ENCODE measurements at regions not wholly inside any gene's neighbourhood (a gene's known extent, or its start where the extent isn't known, plus 50 kb on each side); places are given as distances from the start of the nearest gene placed in this dataset.

DNA sequence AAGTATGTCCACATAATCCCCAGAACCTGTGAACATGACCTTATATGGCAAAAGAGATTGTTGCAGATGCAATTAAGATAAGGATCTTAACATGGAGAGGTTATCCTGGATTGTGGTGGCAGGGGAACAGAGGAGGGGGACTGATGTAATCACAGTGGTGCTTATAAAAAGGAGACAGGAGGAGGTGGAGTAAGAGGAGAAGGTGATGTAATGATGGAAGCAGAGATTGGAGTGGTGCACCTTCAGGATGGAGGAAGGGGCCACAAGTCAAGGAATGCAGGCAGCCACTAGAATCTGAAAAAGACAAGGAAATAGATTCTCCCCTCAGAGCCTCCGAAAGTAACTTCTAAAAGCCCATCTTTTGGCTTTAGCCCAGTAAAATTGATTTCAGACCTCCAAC is 388.4 kb downstream of the BCOR start:
- Histone ChIP-seq H3K4me1 (replicated peaks in 1 of 2; ENCODE audit: control insufficient read depth in 2 of 2, insufficient read depth in 2 of 2, low read length in 2 of 2) (no peaks in the 10 kb centered on the region; a peak in 1 of 5 replicates), H3K9ac (ENCODE audit: insufficient read depth in 1 of 2, low read depth in 2 of 2, low read length in 2 of 2) (no peak overlapping the region), H3K27me3 (ENCODE audit: control insufficient read depth in 2 of 2, insufficient read depth in 2 of 2, low read length in 2 of 2) (no peaks in the 10 kb centered on the region), H3K27ac (ENCODE audit: extremely low read depth, low read depth, low read length) (no peak overlapping the region), H2AFZ (ENCODE audit: low read depth, low read length) (no peak overlapping the region), H3K4me3 (no peak overlapping the region), H3K4me2 (ENCODE audit: insufficient read depth, low read length) (no peak overlapping the region), H4K20me1 (replicated peaks; ENCODE audit: control insufficient read depth, insufficient read depth, low read length) (no peaks in the 10 kb centered on the region), H3K36me3 (ENCODE audit: control insufficient read depth, insufficient read depth, low read length) (no peaks in the 10 kb centered on the region), H3K9me3 (replicated peaks; ENCODE audit: control insufficient read depth, insufficient read depth, low read depth, low read length) (no peaks in the 10 kb centered on the region), H3K79me2 (ENCODE audit: control insufficient read depth, insufficient read depth, low read length) (no peaks in the 10 kb centered on the region), H3K9me1 (ENCODE audit: control insufficient read depth, insufficient read depth, low read length) (no peaks in the 10 kb centered on the region)
- ChIA-PET POLR2A (no interaction called here), CTCF (ENCODE audit: low intra/inter-chr PET ratio) (no interaction called here)
- no peak for ATAC-seq
- in situ Hi-C loops (cut with MboI) (no loop called here), intact Hi-C loops (cut with micrococcal nuclease) (no loop called here)
- TF ChIP-seq SRF (CRISPR knock-in tag; IDR thresholded peaks at IDR 0.05), result peak in 1 of 2 experiments; percentile 66; a peak in 1 of 4 replicates
- TF ChIP-seq STAT5B (CRISPR knock-in tag; IDR thresholded peaks at IDR 0.05), result no peak
- no peak for DNase-seq (ENCODE audit: extremely low read depth in 1 of 4, low spot score in 3 of 4)
- 20% methylated on average over 1 of the region's 1 CpG for WGBS (ENCODE audit: insufficient coverage, low coverage, missing lambda C conversion rate)
- BruUV-seq (replicated peaks), result no TSS peak
- FAIRE-seq, result no peak

DNA sequence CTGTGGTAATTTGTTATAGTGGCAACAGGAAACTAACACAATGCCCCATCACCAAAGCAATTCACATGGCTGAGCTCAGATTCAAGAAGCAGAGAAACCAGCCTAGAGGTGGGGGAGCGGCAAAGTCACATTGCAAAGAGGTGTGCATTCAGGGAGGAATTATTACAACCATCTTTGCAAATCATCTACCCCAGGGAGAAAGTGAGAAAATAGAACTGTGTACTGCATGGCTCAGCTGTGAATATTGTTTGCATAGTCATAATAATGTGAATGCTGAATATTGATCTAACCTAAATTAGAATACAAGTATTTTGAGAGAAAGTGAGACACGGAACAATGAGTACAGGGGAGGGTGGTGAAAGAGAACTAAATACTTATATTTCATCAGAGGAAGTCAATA is 387.9 kb downstream of the BCOR start:
- WGBS (ENCODE audit: insufficient coverage, low coverage, missing lambda C conversion rate), result 25% methylated on average over 2 of the region's 2 CpGs
- H3K9ac ChIP-seq (ENCODE audit: insufficient read depth in 1 of 2, low read depth in 2 of 2, low read length in 2 of 2), result no peak overlapping the region
- CTCF ChIA-PET (ENCODE audit: low intra/inter-chr PET ratio), result no interaction called here
- no peak overlapping the region for H3K4me2 ChIP-seq (ENCODE audit: insufficient read depth, low read length)
- no peaks in the 10 kb centered on the region for H3K36me3 ChIP-seq (ENCODE audit: control insufficient read depth, insufficient read depth, low read length)
- H3K4me1 ChIP-seq (replicated peaks in 1 of 2; ENCODE audit: control insufficient read depth in 2 of 2, insufficient read depth in 2 of 2, low read length in 2 of 2), result no peaks in the 10 kb centered on the region; a peak in 1 of 5 replicates
- FAIRE-seq (no peak), ATAC-seq (no peak), DNase-seq (ENCODE audit: extremely low read depth in 1 of 4, low spot score in 3 of 4) (no peak)
- TF ChIP-seq SP1 (CRISPR knock-in tag; IDR thresholded peaks at IDR 0.05) (no peak), ARNT (IDR thresholded peaks at IDR 0.05) (no peak), POLR2AphosphoS5 (IDR thresholded peaks at IDR 0.05; ENCODE audit: control insufficient read depth, insufficient read depth, low read depth, low read length) (no peak), SAFB2 (IDR thresholded peaks at IDR 0.05; ENCODE audit: borderline replicate concordance, low read depth, low read length, severe bottlenecking) (no peak), SREBF1 (IDR thresholded peaks at IDR 0.05; ENCODE audit: borderline replicate concordance, low read depth, low read length) (no peak), ZNF830 (CRISPR knock-in tag; IDR thresholded peaks at IDR 0.05) (no peak), ZFP36 (IDR thresholded peaks at IDR 0.05; ENCODE audit: low read depth, low read length, partially characterized antibody) (no peak), BCL6 (CRISPR knock-in tag; IDR thresholded peaks at IDR 0.05) (no peak), FOS (IDR thresholded peaks at IDR 0.05; ENCODE audit: extremely low read depth, insufficient read length) (no peak), ZNF184 (CRISPR knock-in tag; IDR thresholded peaks at IDR 0.05) (no peak), CBX3 (IDR thresholded peaks at IDR 0.05; ENCODE audit: borderline replicate concordance in 1 of 2, low read length in 2 of 2) (no peak), HDAC2 (IDR thresholded peaks at IDR 0.05) (no peak), ETS2 (tag; IDR thresholded peaks at IDR 0.05; ENCODE audit: borderline replicate concordance, poor library complexity, severe bottlenecking) (no peak), NFRKB (IDR thresholded peaks at IDR 0.05; ENCODE audit: low read depth) (no peak), HNRNPLL (IDR thresholded peaks at IDR 0.05; ENCODE audit: low read depth, low read length, poor library complexity, severe bottlenecking) (no peak), EGR1 (conservative IDR thresholded peaks at IDR 0.05) (no peak)
- no TSS peak for BruUV-seq (replicated peaks)
- intact Hi-C loops (cut with micrococcal nuclease), result no loop called here
- POLR2A ChIA-PET, result no interaction called here
- H3K9me3 ChIP-seq (replicated peaks; ENCODE audit: control insufficient read depth, insufficient read depth, low read depth, low read length), result no peaks in the 10 kb centered on the region
- in situ Hi-C loops (cut with MboI), result no loop called here
- H3K4me3 ChIP-seq, result no peak overlapping the region
- no peaks in the 10 kb centered on the region for H4K20me1 ChIP-seq (replicated peaks; ENCODE audit: control insufficient read depth, insufficient read depth, low read length)
- H3K79me2 ChIP-seq (ENCODE audit: control insufficient read depth, insufficient read depth, low read length), result no peaks in the 10 kb centered on the region
- H3K9me1 ChIP-seq (ENCODE audit: control insufficient read depth, insufficient read depth, low read length), result no peaks in the 10 kb centered on the region
- no peak overlapping the region for H2AFZ ChIP-seq (ENCODE audit: low read depth, low read length)
- no peaks in the 10 kb centered on the region for H3K27me3 ChIP-seq (ENCODE audit: control insufficient read depth in 2 of 2, insufficient read depth in 2 of 2, low read length in 2 of 2)
- H3K27ac ChIP-seq (ENCODE audit: extremely low read depth, low read depth, low read length), result no peak overlapping the region
